ENCODE measurements at regions not wholly inside any gene's neighbourhood (a gene's known extent, or its start where the extent isn't known, plus 50 kb on each side); places are given as distances from the start of the nearest gene placed in this dataset.

DNA sequence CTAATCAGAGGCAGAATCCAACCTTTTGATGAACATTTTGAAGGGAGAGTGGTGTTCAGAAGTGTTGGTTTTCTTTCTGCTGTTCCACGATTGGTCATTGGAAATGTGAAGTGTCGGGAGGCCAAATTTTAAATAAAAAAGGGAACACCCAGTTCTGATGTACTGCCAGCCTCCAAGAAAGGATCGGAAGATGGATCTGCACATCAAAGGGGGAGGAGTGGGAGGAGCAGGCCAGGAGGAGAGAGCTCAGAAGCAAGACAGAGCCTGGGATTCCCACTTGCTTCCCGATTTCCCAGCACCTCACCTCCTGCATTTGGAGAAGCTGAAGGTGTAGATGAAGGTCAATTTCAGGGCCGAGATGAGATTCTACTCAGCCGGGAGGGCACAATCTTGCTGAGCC is 55.9 kb upstream of the NAA20 start:
- TF ChIP-seq, protein P1, sequence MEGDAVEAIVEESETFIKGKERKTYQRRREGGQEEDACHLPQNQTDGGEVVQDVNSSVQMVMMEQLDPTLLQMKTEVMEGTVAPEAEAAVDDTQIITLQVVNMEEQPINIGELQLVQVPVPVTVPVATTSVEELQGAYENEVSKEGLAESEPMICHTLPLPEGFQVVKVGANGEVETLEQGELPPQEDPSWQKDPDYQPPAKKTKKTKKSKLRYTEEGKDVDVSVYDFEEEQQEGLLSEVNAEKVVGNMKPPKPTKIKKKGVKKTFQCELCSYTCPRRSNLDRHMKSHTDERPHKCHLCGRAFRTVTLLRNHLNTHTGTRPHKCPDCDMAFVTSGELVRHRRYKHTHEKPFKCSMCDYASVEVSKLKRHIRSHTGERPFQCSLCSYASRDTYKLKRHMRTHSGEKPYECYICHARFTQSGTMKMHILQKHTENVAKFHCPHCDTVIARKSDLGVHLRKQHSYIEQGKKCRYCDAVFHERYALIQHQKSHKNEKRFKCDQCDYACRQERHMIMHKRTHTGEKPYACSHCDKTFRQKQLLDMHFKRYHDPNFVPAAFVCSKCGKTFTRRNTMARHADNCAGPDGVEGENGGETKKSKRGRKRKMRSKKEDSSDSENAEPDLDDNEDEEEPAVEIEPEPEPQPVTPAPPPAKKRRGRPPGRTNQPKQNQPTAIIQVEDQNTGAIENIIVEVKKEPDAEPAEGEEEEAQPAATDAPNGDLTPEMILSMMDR (IDR thresholded peaks at IDR 0.05; ENCODE audit: insufficient read depth, low read length) = no peak
- TF ChIP-seq, protein P2, sequence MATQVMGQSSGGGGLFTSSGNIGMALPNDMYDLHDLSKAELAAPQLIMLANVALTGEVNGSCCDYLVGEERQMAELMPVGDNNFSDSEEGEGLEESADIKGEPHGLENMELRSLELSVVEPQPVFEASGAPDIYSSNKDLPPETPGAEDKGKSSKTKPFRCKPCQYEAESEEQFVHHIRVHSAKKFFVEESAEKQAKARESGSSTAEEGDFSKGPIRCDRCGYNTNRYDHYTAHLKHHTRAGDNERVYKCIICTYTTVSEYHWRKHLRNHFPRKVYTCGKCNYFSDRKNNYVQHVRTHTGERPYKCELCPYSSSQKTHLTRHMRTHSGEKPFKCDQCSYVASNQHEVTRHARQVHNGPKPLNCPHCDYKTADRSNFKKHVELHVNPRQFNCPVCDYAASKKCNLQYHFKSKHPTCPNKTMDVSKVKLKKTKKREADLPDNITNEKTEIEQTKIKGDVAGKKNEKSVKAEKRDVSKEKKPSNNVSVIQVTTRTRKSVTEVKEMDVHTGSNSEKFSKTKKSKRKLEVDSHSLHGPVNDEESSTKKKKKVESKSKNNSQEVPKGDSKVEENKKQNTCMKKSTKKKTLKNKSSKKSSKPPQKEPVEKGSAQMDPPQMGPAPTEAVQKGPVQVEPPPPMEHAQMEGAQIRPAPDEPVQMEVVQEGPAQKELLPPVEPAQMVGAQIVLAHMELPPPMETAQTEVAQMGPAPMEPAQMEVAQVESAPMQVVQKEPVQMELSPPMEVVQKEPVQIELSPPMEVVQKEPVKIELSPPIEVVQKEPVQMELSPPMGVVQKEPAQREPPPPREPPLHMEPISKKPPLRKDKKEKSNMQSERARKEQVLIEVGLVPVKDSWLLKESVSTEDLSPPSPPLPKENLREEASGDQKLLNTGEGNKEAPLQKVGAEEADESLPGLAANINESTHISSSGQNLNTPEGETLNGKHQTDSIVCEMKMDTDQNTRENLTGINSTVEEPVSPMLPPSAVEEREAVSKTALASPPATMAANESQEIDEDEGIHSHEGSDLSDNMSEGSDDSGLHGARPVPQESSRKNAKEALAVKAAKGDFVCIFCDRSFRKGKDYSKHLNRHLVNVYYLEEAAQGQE (IDR thresholded peaks at IDR 0.05; ENCODE audit: insufficient replicate concordance, low read depth) = no peak
- no peak for TF ChIP-seq GABPA (IDR thresholded peaks at IDR 0.05; ENCODE audit: low read depth)
